NT2/D1 (cell line): ENCODE measurements at regions not wholly inside any gene's neighbourhood (a gene's known extent, or its start where the extent isn't known, plus 50 kb on each side); places are given as distances from the start of the nearest gene placed in this dataset.

Source experiments
- DNase-seq: peaks from one replicate; pipeline ENCODE4 v3.0.0-alpha.2; 2011; ENCODE audit warnings: low read depth, low spot score
- H3K27me3 ChIP-seq: 2 replicates; pipeline ENCODE4 v1.6.0; 2011; ENCODE audit warnings: mild to moderate bottlenecking; ENCODE audit not compliant: insufficient read length, insufficient read depth
- H3K36me3 ChIP-seq: 2 replicates; pipeline ENCODE4 v1.6.1; 2011; ENCODE audit warnings: mild to moderate bottlenecking, low read length, mixed read lengths; ENCODE audit not compliant: insufficient read depth, insufficient read length
- H3K4me1 ChIP-seq: 2 replicates; pipeline ENCODE4 v1.5.1; 2011; ENCODE audit not compliant: insufficient read depth, insufficient read length
- H3K4me3 ChIP-seq: 2 replicates; pipeline ENCODE4 v1.5.1; 2011; ENCODE audit warnings: low read depth; ENCODE audit not compliant: insufficient read length
- H3K9ac ChIP-seq: 2 replicates; pipeline ENCODE4 v1.6.0; 2011; ENCODE audit warnings: low read depth; ENCODE audit not compliant: insufficient read length
- H3K9me3 ChIP-seq: 2 replicates; pipeline ENCODE4 v1.5.1; 2011; ENCODE audit warnings: mild to moderate bottlenecking, low read length; ENCODE audit not compliant: insufficient read depth
- SUZ12 ChIP-seq: IDR thresholded peaks from 2 replicates; pipeline ENCODE4 v1.6.1; 2011; ENCODE audit not compliant: insufficient read length, insufficient read depth; ENCODE audit errors: extremely low read depth
- YY1 ChIP-seq: IDR thresholded peaks from 2 replicates; pipeline ENCODE4 v1.6.1; 2011; ENCODE audit not compliant: insufficient read length, insufficient read depth
- ZNF274 ChIP-seq: IDR thresholded peaks from 2 replicates; pipeline ENCODE4 v1.6.1; 2011; ENCODE audit warnings: mild to moderate bottlenecking, low read depth, low read length

- no peak overlapping the region for H3K4me3 ChIP-seq
- H3K36me3 ChIP-seq: peaks cover 9% of the 10 kb centered on the region
- no peaks in the 10 kb centered on the region for H3K4me1 ChIP-seq
- no peaks in the 10 kb centered on the region for H3K27me3 ChIP-seq
- TF ChIP-seq YY1 (no peak), SUZ12 (no peak), ZNF274 (no peak)
- no peak for DNase-seq
- no peaks in the 10 kb centered on the region for H3K9me3 ChIP-seq
- no peak overlapping the region for H3K9ac ChIP-seq
These were observed 138.2 kb downstream of the BBOX1 start for GRCh38 chr11:27178859-27179258.
